Amniotic epithelial cell (primary cell): ENCODE measurements at regions not wholly inside any gene's neighbourhood (a gene's known extent, or its start where the extent isn't known, plus 50 kb on each side); places are given as distances from the start of the nearest gene placed in this dataset.

ENCODE experiments used
- DNase-seq: peaks from one replicate; pipeline ENCODE4 v3.0.0-alpha.2; 2010; ENCODE audit warnings: low read depth

- no peak for DNase-seq
Measured at GRCh38 chr22:48535868-48536540, 1291.7 kb downstream of the BRD1 start.

GRCh38 chr22:48534395-48534958, 1293.2 kb downstream of the BRD1 start:
- DNase-seq = no peak

GRCh38 chr22:48532986-48533385, 1294.7 kb downstream of the BRD1 start:
- no peak for DNase-seq

GRCh38 chr22:48531761-48532435, 1295.8 kb downstream of the BRD1 start:
- DNase-seq = no peak

- DNase-seq = no peak
Measured at GRCh38 chr22:48531108-48531507, 1296.6 kb downstream of the BRD1 start.

- DNase-seq = no peak
Measured at GRCh38 chr22:48530666-48531065, 1297.0 kb downstream of the BRD1 start.

- DNase-seq = no peak
Measured at GRCh38 chr22:48528221-48528915, 1299.3 kb downstream of the BRD1 start.

- no peak for DNase-seq
Measured at GRCh38 chr22:48523761-48524160, 1303.9 kb downstream of the BRD1 start.

GRCh38 chr22:48523091-48523490, 1304.6 kb downstream of the BRD1 start:
- no peak for DNase-seq

- DNase-seq = no peak
Measured at GRCh38 chr22:48522271-48522670, 1305.4 kb downstream of the BRD1 start.

GRCh38 chr22:48520884-48521588, 1306.6 kb downstream of the BRD1 start:
- no peak for DNase-seq

GRCh38 chr22:48520207-48520606, 1307.5 kb downstream of the BRD1 start:
- no peak for DNase-seq

- DNase-seq = no peak
Measured at GRCh38 chr22:48517039-48518030, 1310.3 kb downstream of the BRD1 start.

- no peak for DNase-seq
Measured at GRCh38 chr22:48516571-48516970, 1311.1 kb downstream of the BRD1 start.

GRCh38 chr22:48515571-48516200, 1312.0 kb downstream of the BRD1 start:
- no peak for DNase-seq

GRCh38 chr22:48513929-48514328, 1313.7 kb downstream of the BRD1 start:
- DNase-seq = no peak

- no peak for DNase-seq
Measured at GRCh38 chr22:48513446-48513845, 1314.2 kb downstream of the BRD1 start.

- DNase-seq = no peak
Measured at GRCh38 chr22:48511781-48512327, 1315.8 kb downstream of the BRD1 start.

- no peak for DNase-seq
Measured at GRCh38 chr22:48511211-48511610, 1316.5 kb downstream of the BRD1 start.

- DNase-seq = no peak
Measured at GRCh38 chr22:48510599-48510998, 1317.1 kb downstream of the BRD1 start.
